ENCODE measurements at regions not wholly inside any gene's neighbourhood (a gene's known extent, or its start where the extent isn't known, plus 50 kb on each side); places are given as distances from the start of the nearest gene placed in this dataset.

DNA sequence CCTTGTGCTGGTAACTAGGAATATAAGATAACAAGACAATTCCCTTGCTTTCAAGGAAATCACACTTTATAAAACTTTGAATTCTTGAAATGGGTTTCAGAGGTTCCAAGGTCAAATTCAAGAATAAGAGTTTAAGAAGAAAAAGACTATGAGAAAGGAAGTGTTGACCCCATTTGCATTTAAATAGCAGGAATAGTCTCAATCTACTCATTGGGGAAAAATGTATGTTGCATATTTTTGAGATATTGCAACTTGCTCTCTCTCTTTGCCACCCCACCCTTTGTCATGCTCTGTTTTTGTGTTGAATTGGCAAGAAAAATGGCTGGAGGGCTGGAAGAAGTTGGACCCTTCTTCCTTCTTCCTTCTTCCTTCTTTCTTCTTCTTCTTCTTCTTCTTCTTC lies 699.2 kb downstream of the TUSC7 start:
- no peak overlapping the region for H2AFZ ChIP-seq (ENCODE audit: low read depth, low read length)
- no peaks in the 10 kb centered on the region for H4K20me1 ChIP-seq (ENCODE audit: insufficient read depth, low read length)
- H3K79me2 ChIP-seq (ENCODE audit: low read length), result no peaks in the 10 kb centered on the region
- H3K27me3 ChIP-seq (ENCODE audit: low read depth, low read length), result no peaks in the 10 kb centered on the region
- H3K4me2 ChIP-seq (ENCODE audit: low read length), result no peak overlapping the region
- H3K36me3 ChIP-seq (replicated peaks; ENCODE audit: low read depth, low read length), result no peaks in the 10 kb centered on the region
- H3K4me1 ChIP-seq (ENCODE audit: low read length), result peaks cover 9% of the 10 kb centered on the region
- TF ChIP-seq, protein P1, sequence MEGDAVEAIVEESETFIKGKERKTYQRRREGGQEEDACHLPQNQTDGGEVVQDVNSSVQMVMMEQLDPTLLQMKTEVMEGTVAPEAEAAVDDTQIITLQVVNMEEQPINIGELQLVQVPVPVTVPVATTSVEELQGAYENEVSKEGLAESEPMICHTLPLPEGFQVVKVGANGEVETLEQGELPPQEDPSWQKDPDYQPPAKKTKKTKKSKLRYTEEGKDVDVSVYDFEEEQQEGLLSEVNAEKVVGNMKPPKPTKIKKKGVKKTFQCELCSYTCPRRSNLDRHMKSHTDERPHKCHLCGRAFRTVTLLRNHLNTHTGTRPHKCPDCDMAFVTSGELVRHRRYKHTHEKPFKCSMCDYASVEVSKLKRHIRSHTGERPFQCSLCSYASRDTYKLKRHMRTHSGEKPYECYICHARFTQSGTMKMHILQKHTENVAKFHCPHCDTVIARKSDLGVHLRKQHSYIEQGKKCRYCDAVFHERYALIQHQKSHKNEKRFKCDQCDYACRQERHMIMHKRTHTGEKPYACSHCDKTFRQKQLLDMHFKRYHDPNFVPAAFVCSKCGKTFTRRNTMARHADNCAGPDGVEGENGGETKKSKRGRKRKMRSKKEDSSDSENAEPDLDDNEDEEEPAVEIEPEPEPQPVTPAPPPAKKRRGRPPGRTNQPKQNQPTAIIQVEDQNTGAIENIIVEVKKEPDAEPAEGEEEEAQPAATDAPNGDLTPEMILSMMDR (IDR thresholded peaks at IDR 0.05; ENCODE audit: low read depth, low read length), result no peak
- no peak for TF ChIP-seq EZH2phosphoT487 (IDR thresholded peaks at IDR 0.05; ENCODE audit: low read depth)
- H3K9me3 ChIP-seq (ENCODE audit: insufficient read depth, low read length), result no peaks in the 10 kb centered on the region
- no peak overlapping the region for H3K4me3 ChIP-seq (ENCODE audit: low read length)
- H3K27ac ChIP-seq (ENCODE audit: low read length), result no peak overlapping the region
- no peak overlapping the region for H3K9ac ChIP-seq (ENCODE audit: low read length)

DNA sequence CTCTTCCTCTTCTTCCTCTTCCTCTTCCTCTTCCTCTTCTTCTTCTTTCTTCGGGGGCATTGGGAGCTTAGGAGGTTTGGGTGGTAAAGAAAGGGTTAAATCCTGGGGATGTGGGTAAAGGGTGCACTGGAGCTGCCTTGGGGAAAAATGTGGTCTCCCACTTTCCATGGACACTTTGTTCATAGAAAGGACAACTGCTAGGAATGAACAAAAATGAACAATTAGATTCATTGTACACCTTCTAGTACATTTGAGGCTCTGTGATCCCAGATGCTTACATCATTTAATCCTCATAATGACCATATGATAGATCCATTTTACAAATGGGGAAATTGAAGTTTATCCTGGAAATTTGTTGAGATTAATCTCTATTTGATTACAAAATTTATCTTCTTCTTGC lies 699.7 kb downstream of the TUSC7 start:
- H3K4me2 ChIP-seq (ENCODE audit: low read length), result no peak overlapping the region
- H4K20me1 ChIP-seq (ENCODE audit: insufficient read depth, low read length), result no peaks in the 10 kb centered on the region
- no peaks in the 10 kb centered on the region for H3K79me2 ChIP-seq (ENCODE audit: low read length)
- H3K4me3 ChIP-seq (ENCODE audit: low read length), result no peak overlapping the region
- H3K9me3 ChIP-seq (ENCODE audit: insufficient read depth, low read length), result no peaks in the 10 kb centered on the region
- TF ChIP-seq EZH2phosphoT487 (IDR thresholded peaks at IDR 0.05; ENCODE audit: low read depth), result no peak
- TF ChIP-seq, protein P1 (IDR thresholded peaks at IDR 0.05; ENCODE audit: low read depth, low read length), result no peak
- H3K9ac ChIP-seq (ENCODE audit: low read length), result no peak overlapping the region
- H3K27ac ChIP-seq (ENCODE audit: low read length), result no peak overlapping the region
- no peaks in the 10 kb centered on the region for H3K36me3 ChIP-seq (replicated peaks; ENCODE audit: low read depth, low read length)
- H2AFZ ChIP-seq (ENCODE audit: low read depth, low read length), result no peak overlapping the region
- peaks cover 9% of the 10 kb centered on the region for H3K4me1 ChIP-seq (ENCODE audit: low read length)
- no peaks in the 10 kb centered on the region for H3K27me3 ChIP-seq (ENCODE audit: low read depth, low read length)

DNA sequence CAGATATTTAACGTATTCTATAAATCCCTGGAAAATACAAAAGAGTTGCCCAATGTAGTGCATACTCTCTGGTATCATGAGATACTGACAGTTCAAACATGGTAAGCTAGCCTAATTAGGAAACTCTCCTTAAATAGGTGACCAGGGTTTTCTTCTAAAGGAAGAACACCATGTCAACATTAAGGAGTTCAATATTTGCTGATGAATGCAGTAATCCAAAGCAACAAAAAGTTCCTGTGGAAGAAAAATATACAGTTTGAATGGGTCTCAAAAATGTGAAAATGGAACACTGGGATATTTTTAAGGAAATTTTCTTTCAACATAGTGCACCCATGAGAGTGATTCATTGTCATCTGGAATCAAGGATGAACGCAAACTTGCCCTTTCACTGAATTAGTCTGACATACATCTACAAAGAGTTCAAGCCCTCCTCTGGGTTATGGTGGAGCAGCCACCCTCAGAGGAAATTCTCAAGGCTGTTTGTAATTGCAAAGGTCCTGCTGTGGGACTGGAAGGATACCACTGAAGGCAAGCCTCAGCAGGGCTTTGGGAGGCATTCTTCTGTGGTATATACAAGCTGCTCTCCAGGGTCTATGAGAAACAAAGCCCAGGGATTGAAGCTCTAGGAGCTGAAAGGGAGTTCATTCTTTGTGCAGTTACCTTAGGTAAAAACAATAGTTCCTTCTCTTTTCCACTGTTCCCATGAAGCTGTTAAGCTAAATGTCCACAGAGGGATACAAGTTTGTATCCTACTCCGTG lies 700.3 kb downstream of the TUSC7 start:
- no peak overlapping the region for H3K4me2 ChIP-seq (ENCODE audit: low read length)
- H3K4me1 ChIP-seq (ENCODE audit: low read length), result peaks cover 5% of the 10 kb centered on the region
- H3K36me3 ChIP-seq (replicated peaks; ENCODE audit: low read depth, low read length), result no peaks in the 10 kb centered on the region
- no peak overlapping the region for H3K9ac ChIP-seq (ENCODE audit: low read length)
- no peak overlapping the region for H3K27ac ChIP-seq (ENCODE audit: low read length)
- H3K27me3 ChIP-seq (ENCODE audit: low read depth, low read length), result no peaks in the 10 kb centered on the region
- no peaks in the 10 kb centered on the region for H4K20me1 ChIP-seq (ENCODE audit: insufficient read depth, low read length)
- no peaks in the 10 kb centered on the region for H3K9me3 ChIP-seq (ENCODE audit: insufficient read depth, low read length)
- no peak overlapping the region for H2AFZ ChIP-seq (ENCODE audit: low read depth, low read length)
- TF ChIP-seq, protein P1 (IDR thresholded peaks at IDR 0.05; ENCODE audit: low read depth, low read length), result no peak
- no peak for TF ChIP-seq EZH2phosphoT487 (IDR thresholded peaks at IDR 0.05; ENCODE audit: low read depth)
- H3K4me3 ChIP-seq (ENCODE audit: low read length), result no peak overlapping the region
- H3K79me2 ChIP-seq (ENCODE audit: low read length), result no peaks in the 10 kb centered on the region

DNA sequence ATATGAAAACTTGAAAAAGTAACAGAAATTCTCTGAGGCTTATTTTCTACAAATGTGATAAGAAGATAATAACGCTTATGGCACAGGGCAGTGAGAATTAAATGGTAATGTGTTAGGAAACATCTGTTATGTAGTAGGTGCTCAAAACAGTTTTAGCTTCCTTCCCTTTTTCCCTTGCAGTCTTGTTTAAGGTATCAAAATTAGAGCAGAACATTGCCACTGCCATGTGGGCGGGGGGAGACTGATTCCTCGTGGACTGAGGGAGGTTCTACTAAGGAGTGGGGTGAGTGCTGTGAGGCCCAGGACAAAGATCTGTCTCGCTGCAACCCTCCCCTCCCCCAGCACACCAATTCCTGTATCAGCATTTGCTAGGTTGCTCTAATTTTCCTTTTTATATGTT lies 702.4 kb downstream of the TUSC7 start:
- H3K4me2 ChIP-seq (ENCODE audit: low read length), result no peak overlapping the region
- no peak overlapping the region for H3K9ac ChIP-seq (ENCODE audit: low read length)
- no peaks in the 10 kb centered on the region for H3K36me3 ChIP-seq (replicated peaks; ENCODE audit: low read depth, low read length)
- H3K27me3 ChIP-seq (ENCODE audit: low read depth, low read length), result no peaks in the 10 kb centered on the region
- no peak overlapping the region for H3K4me3 ChIP-seq (ENCODE audit: low read length)
- H2AFZ ChIP-seq (ENCODE audit: low read depth, low read length), result no peak overlapping the region
- H3K27ac ChIP-seq (ENCODE audit: low read length), result no peak overlapping the region
- no peaks in the 10 kb centered on the region for H3K4me1 ChIP-seq (ENCODE audit: low read length)
- H4K20me1 ChIP-seq (ENCODE audit: insufficient read depth, low read length), result no peaks in the 10 kb centered on the region
- H3K9me3 ChIP-seq (ENCODE audit: insufficient read depth, low read length), result no peaks in the 10 kb centered on the region
- TF ChIP-seq EZH2phosphoT487 (IDR thresholded peaks at IDR 0.05; ENCODE audit: low read depth), result no peak
- TF ChIP-seq, protein P1 (IDR thresholded peaks at IDR 0.05; ENCODE audit: low read depth, low read length), result no peak
- no peaks in the 10 kb centered on the region for H3K79me2 ChIP-seq (ENCODE audit: low read length)

All from OCI-LY3 (cell line).